Activated CD8-positive, alpha-beta T cell treated with anti-CD3 and anti-CD28 coated beads for 36 hours (primary cell): ENCODE measurements at regions not wholly inside any gene's neighbourhood (a gene's known extent, or its start where the extent isn't known, plus 50 kb on each side); places are given as distances from the start of the nearest gene placed in this dataset.

Source experiments
- ATAC-seq: fragments of 200-7000 bp; cut with Tn5 transposase; one replicate; pipeline ENCODE4 v1.10.0; 2021; ENCODE audit warnings: mild to moderate bottlenecking, moderate library complexity
- CTCF ChIA-PET: fragments of 350-600 bp; sonication (Branson Sonifier 250); formaldehyde crosslinking; loops from one replicate; lab custom pipeline; 2021; ENCODE audit warnings: antibody characterized with exemption; lab: Charles Lee
- POLR2A ChIA-PET: fragments of 350-600 bp; sonication (Branson Sonifier 250); formaldehyde crosslinking; loops from one replicate; lab custom pipeline; 2021; ENCODE audit warnings: antibody characterized with exemption; lab: Charles Lee
- DNase-seq: peaks from one replicate; pipeline ENCODE4 v3.0.0-alpha.2; 2020
- H3K27ac Mint-ChIP-seq: one replicate; pipeline ENCODE4 v1.8.0; 2021; ENCODE audit warnings: mild to moderate bottlenecking, mixed read lengths
- H3K27me3 Mint-ChIP-seq: one replicate; pipeline ENCODE4 v1.8.0; 2021; ENCODE audit warnings: mixed read lengths
- H3K36me3 Mint-ChIP-seq: one replicate; pipeline ENCODE4 v1.8.0; 2021; ENCODE audit warnings: low read depth, mixed read lengths
- H3K4me1 Mint-ChIP-seq: one replicate; pipeline ENCODE4 v1.8.0; 2021; ENCODE audit warnings: low read depth, mixed read lengths
- H3K4me3 Mint-ChIP-seq: one replicate; pipeline ENCODE4 v1.8.0; 2021; ENCODE audit warnings: mild to moderate bottlenecking, moderate library complexity, mixed read lengths
- H3K9me3 Mint-ChIP-seq: one replicate; pipeline ENCODE4 v1.8.0; 2021; ENCODE audit warnings: mixed read lengths
- CTCF ChIP-seq: fragments of 200-600 bp; IDR thresholded peaks from one replicate; pipeline ENCODE4 v1.8.0; 2022; ENCODE audit warnings: antibody characterized with exemption, mild to moderate bottlenecking
- intact Hi-C: fragments of 100-400 bp; cut with micrococcal nuclease; formaldehyde crosslinking; loops from one replicate; pipeline ENCODE4 v1.10.0; 2022

GRCh38 chr12:96136725-96137378 is 57.3 kb upstream of the ELK3 start:
- H3K9me3 Mint-ChIP-seq = no peaks in the 10 kb centered on the region
- intact Hi-C loops = no loop called here
- no peak for DNase-seq
- peaks cover 2% of the 10 kb centered on the region for H3K27me3 Mint-ChIP-seq
- ChIA-PET CTCF (interaction anchor here (1.0 to 2.4 kb wide), 2 partner anchors 78 to 380 kb away, joined by 3 to 8 read pairs; no protein-coding TSS in a partner anchor), POLR2A (interaction anchor here (0.8 to 1.5 kb wide), 2 partner anchors 27 to 35 kb away, joined by 4 read pairs; no protein-coding TSS in a partner anchor)
- H3K4me3 Mint-ChIP-seq = no peak overlapping the region
- H3K4me1 Mint-ChIP-seq = peaks cover 30% of the 10 kb centered on the region
- no peaks in the 10 kb centered on the region for H3K36me3 Mint-ChIP-seq
- H3K27ac Mint-ChIP-seq = peak overlapping the region; percentile 31
- peak; percentile 55 for ATAC-seq
- no peak for TF ChIP-seq CTCF

- Mint-ChIP-seq H3K27ac (no peak overlapping the region), H3K36me3 (no peaks in the 10 kb centered on the region), H3K4me1 (peaks cover 38% of the 10 kb centered on the region), H3K9me3 (no peaks in the 10 kb centered on the region), H3K4me3 (no peak overlapping the region), H3K27me3 (no peaks in the 10 kb centered on the region)
- intact Hi-C loops = no loop called here
- DNase-seq (no peak), ATAC-seq (peak; percentile 49)
- TF ChIP-seq CTCF = no peak
- POLR2A ChIA-PET = interaction anchor here (1.0 kb wide), 1 partner anchor 37 kb away, joined by 4 read pairs; no protein-coding TSS in a partner anchor
- CTCF ChIA-PET = interaction anchor here (1.1 kb wide), 1 partner anchor 19 kb away, joined by 3 read pairs; no protein-coding TSS in a partner anchor
Measured at GRCh38 chr12:96140174-96140573, 54.0 kb upstream of the ELK3 start.

GRCh38 chr12:96141216-96141912 is 52.8 kb upstream of the ELK3 start:
- no peaks in the 10 kb centered on the region for H3K27me3 Mint-ChIP-seq
- CTCF ChIA-PET = interaction anchor here (1.1 to 1.6 kb wide), 4 partner anchors 10 to 41 kb away, joined by 3 to 4 read pairs (median 3); no protein-coding TSS in a partner anchor
- no peaks in the 10 kb centered on the region for H3K36me3 Mint-ChIP-seq
- POLR2A ChIA-PET = no interaction called here
- intact Hi-C loops = no loop called here
- peaks cover 31% of the 10 kb centered on the region for H3K4me1 Mint-ChIP-seq
- H3K27ac Mint-ChIP-seq = no peak overlapping the region
- no peak for TF ChIP-seq CTCF
- no peak for ATAC-seq
- H3K4me3 Mint-ChIP-seq = no peak overlapping the region
- no peak for DNase-seq
- no peaks in the 10 kb centered on the region for H3K9me3 Mint-ChIP-seq

- Mint-ChIP-seq H3K27me3 (no peaks in the 10 kb centered on the region), H3K4me3 (no peak overlapping the region), H3K9me3 (no peaks in the 10 kb centered on the region), H3K4me1 (peaks cover 22% of the 10 kb centered on the region), H3K36me3 (no peaks in the 10 kb centered on the region), H3K27ac (peak overlapping the region; percentile 9)
- ATAC-seq (peak; percentile 49), DNase-seq (no peak)
- POLR2A ChIA-PET = no interaction called here
- TF ChIP-seq CTCF = no peak
- intact Hi-C loops = no loop called here
- CTCF ChIA-PET = no interaction called here
Measured at GRCh38 chr12:96143392-96143791, 50.8 kb upstream of the ELK3 start.
